Fibroblast of peridontal ligament (primary cell): ENCODE measurements at regions not wholly inside any gene's neighbourhood (a gene's known extent, or its start where the extent isn't known, plus 50 kb on each side); places are given as distances from the start of the nearest gene placed in this dataset.

Experiments
- DNase-seq: peaks from one replicate; pipeline ENCODE4 v3.0.0-alpha.2; 2010; ENCODE audit errors: extremely low read depth

DNA sequence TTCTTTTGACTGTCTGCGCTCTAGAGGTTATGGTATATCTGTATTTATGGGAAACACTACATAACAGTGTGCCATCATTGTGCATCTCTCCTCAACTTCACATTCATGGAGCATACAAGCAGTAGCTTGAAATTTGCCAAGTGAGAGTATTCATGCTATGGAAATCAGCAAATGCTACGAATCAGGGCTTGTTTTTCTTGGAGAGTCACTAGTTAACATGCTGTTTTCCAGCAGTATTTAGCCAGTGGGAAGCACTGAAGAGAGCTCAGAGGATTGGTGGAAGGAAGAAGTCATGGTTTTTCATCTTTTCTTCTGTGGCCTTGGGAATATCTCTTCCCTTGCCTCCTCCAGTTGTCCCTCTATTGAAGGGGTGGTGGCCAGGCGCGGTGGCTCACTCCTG lies 303.0 kb downstream of the PSAT1 start:
- DNase-seq = no peak

DNA sequence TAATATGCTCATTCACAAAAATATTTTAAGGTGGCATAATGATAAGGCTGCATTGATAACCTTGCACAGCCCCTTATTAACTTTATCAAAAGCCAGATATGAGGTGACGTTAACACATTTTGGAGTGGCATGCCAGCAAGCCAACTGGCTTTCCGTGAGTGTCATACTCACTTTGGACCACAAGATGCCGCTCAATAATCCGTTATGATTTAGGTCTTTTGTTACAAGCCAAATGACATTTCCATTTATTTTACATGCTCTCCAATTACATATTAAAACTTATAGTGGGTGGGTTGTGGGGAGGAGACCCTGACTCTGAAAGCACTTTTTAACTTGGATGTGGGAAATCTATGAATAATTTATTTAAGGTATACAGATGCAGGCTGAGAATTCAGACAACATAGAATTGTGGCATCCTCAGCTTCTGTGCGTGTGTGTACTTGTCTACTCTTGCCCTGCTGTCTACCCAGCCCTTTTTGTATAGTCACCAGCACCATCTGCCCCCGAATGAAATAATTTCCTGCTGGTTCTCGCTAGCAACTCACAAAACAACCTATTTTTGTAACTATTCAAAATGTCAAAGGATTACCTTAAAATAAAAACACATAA lies 305.1 kb downstream of the PSAT1 start:
- DNase-seq = peak; percentile 79

DNA sequence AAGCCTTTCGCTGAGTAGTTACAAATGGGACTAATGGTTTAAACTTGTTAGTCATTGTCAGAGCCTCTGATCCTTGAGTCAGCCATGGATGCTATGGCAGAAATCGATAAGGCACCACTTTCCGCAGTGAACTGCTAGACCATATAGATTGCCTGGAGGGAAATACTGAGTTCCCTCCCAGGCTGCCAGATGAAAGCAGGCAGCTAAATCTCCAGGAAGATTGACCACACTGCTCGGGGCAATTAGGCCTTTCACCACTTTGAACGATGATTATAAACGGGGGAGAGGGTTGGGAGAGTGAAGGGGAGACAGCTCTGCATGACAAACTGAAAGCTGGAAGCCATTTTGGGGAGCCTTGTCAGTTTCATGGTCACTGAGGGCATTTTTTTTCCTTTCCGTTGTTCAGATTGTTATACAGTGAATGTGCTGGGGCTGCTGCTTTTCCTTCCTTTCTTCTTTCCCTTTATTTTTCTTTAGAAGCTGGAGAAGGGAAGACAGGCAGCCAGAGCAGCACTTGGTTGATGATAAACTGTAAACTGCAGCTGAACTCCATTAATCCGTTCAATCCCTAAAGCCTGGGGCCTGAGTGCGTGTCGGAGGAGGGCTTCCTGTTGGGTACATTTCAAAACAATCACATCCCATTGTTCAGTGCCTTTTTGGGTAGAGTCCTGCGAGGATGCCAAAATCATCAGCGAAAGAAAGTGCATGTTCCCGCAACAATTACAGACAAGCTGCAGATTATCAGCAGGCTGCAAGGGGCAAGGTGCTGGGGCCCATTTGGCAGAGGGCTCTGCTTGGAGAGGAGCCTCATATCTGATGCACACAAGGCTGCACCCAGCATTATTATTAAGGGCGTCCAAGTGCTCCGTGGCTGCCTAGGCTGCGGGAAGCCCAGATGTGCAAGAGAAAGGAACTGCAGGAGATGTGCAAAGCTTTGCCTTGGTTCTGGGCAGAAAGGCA lies 308.4 kb downstream of the PSAT1 start:
- DNase-seq = peak; percentile 25

DNA sequence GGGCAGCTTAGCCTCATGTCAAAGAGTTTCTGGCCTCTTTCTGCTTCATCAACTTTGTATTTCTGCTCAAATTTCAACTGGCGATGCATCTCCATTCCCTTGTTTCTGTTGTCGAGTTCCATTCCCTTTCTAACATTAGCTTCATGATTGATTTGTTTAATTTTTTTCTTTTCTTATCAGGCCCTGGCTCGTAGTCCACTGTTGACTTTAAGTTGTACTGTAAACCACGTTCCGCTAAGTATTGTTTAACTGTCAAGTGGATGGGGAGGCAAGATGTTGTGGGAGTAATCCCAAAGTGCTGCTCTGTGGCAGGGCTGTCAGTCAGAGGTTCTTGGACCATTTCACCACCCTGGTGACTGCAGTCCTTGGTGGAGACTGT lies 309.1 kb downstream of the PSAT1 start:
- DNase-seq = no peak

- no peak for DNase-seq
These were observed 310.9 kb downstream of the PSAT1 start for GRCh38 chr9:78607853-78608252.

GRCh38 chr9:78609450-78609849 lies 312.5 kb downstream of the PSAT1 start:
- DNase-seq = no peak

DNA sequence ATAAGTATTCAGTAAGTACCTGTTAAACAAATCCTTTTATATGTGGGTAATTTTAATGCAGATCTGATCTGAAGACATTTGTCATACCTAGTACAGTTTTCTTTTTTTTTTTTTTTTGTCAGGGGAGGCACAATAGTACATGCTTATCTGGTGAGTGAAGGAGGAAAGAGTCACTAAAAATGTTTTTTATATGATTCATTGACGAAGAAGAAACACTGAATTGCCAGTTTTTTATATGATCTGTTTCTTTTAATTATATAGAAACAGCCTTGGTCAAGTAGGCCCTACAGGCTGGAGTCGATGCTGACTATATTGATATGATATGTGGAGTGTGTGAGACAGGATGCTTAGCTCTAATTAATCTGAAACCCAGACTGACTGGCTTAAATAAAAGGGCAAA lies 315.2 kb downstream of the PSAT1 start:
- DNase-seq = peak; percentile 54

GRCh38 chr9:78613006-78613405 lies 316.1 kb downstream of the PSAT1 start:
- DNase-seq = no peak

- peak; percentile 67 for DNase-seq
These were observed 318.0 kb downstream of the PSAT1 start for GRCh38 chr9:78614892-78615291.

DNA sequence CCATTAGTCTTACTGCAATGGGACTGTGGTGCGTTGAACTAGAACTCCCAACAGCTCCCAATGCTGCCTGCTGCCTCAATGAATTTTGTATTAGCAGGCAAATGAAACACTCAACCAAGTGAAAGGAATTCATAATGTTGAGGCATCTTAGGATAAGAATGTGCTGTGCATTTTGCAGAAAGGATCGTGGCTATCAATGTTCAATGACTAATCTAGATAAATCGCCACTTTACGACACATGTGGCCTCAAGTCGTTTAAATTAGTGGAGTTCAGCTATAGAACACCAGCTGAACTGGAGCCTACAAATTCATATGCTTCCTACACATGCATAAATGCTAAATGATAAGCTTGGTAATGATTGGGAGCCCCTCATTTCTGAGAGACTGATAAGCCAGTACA lies 318.4 kb downstream of the PSAT1 start:
- DNase-seq = no peak

GRCh38 chr9:78618735-78619134 lies 321.8 kb downstream of the PSAT1 start:
- no peak for DNase-seq

GRCh38 chr9:78620303-78620702 lies 323.4 kb downstream of the PSAT1 start:
- peak; percentile 22 for DNase-seq

DNA sequence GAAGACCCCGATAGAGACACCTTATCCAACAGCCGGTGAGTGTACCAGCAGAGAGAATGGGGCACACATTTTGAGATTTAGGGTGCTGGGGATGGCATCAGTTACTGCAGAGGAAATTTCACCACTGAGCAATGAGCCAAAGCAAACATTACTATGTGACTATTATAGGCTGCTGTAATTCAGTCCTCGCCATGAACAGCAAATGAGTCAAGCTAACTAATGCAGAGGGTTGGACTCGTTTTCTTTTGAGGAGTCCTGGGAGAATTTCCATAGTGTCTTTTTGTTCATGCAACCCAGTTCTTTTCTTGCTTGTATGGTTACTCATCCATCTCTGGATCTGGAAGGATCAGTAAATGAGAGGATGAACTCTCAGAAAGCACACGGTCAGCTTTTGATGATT lies 323.8 kb downstream of the PSAT1 start:
- DNase-seq = peak; percentile 92

DNA sequence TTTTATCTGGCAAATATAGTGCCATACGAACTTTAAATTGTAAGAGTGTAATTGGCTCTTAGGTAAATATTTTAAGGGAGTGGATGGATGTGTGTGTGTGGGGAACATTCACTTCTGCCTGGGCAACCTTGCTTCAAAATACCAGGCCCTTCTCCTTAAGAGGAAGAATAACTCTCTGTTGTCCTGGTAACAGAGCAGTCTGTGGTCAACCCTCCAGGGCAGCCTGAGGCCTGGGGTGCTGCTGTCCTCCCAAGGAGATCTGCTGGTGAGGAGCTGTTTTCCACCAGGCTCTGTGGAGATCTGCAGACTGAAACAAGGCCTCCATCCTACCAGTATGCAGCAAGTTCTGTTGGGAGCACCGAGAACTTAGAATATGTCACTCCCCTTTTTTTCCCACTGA lies 325.2 kb downstream of the PSAT1 start:
- DNase-seq = no peak

DNA sequence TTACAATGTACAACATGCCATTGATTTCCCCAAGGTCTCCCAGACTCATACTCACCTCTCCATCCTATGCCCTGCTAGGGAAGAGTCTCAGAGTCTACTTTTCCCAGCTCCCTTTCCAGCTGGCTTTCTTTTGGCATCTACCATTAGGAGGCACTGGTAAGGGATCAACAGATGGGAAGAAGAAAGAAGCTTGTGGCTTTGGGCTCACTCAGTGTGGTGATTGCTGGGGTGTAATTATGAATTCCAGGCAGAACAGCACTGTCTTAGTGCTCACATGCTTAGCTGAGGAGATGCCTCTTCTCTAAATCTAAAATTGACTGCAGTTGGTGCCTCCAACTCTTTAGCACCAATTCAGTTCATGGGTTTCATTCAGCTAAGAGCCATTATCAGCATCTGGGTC lies 330.0 kb downstream of the PSAT1 start:
- peak; percentile 43 for DNase-seq

- DNase-seq = no peak
These were observed 334.0 kb downstream of the PSAT1 start for GRCh38 chr9:78630966-78631365.

- no peak for DNase-seq
These were observed 343.8 kb downstream of the PSAT1 start for GRCh38 chr9:78640728-78641127.

DNA sequence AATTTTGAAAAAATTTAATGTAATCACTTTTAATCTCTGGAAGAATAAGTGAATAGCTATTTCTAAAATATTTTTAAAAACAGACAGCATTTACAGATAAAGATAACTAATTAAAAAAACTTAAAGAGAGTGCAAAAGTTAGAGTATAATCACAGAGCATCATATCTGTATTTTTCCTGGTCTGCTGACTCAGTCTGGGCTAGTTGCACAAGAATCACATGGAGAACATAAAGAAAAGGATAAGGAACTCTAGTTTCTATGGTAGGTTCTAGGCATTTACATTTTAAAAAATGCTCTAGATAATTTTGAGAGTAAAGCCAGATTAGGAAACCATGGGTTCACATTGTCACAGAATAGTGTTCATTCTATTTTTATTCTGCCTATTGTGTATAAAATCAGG lies 347.4 kb downstream of the PSAT1 start:
- peak; percentile 14 for DNase-seq

DNA sequence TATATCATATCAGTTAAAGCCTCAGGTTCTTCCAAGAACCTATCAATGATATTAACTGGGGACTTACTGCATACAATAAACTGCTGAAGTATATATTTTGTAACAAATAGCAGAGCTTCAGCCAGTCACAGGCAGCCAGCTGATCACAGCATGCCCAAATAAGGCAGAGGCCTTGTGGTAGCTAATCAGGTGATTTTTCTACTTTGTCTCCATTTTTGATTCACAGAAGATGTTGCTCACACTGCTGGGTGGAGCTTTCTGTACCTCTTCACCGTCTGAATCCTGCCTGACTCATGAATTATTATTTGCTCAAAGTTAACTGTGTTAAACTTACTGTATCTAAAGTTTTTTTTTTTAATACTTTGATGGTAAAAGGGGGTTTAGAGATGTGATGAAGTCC lies 357.4 kb downstream of the PSAT1 start:
- DNase-seq = no peak

DNA sequence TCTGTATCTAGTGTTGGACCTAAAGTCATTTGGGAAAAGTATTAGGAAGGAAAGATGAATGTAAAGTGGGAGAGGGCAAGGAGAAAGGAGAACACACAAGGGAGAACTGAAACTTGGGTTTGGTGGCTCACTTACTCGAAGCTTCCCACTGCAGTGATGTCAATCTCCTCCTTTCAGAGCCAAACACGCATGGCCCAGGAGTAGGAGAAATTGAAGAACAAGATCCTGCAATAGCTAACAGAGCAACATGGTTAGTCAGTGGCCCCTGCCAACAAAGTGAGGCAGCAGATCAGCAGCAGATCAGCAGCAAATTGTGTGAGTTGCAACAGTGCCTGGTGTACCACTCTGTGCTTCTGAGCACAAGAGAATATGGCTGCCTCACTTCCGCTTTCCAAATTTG lies 366.4 kb downstream of the PSAT1 start:
- no peak for DNase-seq

DNA sequence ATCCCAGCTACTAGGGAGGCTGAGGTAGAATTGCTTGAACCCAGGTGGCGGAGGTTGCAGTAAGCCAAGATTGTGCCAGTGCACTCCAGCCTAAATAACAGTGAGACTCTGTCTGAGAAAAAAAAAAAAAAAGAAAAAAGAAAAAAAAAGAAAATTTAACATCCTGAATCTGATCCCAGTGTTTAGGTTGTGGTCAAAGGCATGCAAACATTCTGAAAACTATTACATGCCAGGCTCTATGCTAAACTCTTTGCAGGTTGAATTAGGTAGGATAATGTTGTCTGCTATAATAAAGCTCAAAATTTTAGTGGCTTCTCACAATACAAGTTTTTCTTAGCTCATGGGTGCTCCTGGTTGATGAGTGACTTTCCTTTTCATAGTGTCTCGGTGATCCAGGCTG lies 367.4 kb downstream of the PSAT1 start:
- DNase-seq = peak; percentile 13

GRCh38 chr9:78666818-78667414 lies 370.0 kb downstream of the PSAT1 start:
- no peak for DNase-seq
